Cerebellar cortex (tissue), 1 donor: ENCODE measurements at regions not wholly inside any gene's neighbourhood (a gene's known extent, or its start where the extent isn't known, plus 50 kb on each side); places are given as distances from the start of the nearest gene placed in this dataset.

Experiments
- DNase-seq: peaks from one replicate; pipeline ENCODE4 v3.0.0-alpha.2; 2015; ENCODE audit warnings: low spot score

DNA sequence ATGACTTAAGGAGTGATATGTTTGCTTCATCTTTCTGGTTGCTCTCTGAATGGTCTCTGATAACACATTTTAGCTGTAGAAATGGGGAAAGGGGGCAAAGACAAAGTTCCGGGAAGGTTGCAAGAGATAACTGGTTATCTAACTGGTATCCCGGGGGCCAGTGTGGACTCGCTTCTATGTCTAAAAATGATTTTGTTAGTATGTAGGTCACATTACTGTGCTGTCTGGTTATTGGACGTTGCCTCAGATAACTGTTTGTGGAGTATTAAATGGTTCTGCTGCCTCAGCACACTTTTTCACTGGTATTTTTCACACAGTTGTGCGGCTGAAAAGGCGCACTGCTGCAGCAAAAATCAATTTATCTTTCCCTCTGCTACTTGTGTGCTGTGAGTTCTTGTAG, 63.0 kb upstream of the ZNF536 start:
- peak; percentile 42 for DNase-seq

DNA sequence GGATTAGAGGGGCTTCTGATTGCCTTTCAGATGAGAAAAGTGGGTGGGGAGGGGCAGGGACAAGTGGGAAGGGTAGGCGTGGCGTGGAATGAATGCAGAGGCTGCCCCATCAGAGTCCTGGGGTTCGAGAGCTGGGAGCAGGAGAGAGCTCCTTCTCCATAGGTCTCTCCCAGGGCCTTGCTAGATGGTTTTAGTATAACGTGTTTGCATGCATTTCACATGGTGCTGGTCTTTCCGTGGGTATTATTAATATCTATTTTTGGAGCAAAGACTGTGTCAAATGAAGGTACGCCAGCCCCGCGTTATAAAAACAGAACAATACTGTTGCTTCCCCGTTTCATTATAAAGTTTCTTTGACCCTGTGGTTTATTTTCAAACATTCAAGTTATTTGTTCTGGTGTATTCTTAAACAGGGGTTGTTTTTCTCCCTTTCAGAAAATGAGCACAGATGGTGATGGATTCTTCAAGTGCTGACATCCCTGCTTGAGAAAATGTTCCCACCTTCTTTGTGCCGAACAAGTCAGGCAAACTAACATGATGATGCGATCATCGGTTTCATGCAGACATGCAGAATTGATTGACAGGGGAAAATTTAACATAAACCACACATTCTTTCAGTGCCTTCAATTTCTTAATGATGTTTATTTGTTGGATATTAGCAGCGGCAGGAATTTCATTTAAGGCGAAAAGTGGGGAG, 62.1 kb upstream of the ZNF536 start:
- DNase-seq: peak; percentile 61

DNA sequence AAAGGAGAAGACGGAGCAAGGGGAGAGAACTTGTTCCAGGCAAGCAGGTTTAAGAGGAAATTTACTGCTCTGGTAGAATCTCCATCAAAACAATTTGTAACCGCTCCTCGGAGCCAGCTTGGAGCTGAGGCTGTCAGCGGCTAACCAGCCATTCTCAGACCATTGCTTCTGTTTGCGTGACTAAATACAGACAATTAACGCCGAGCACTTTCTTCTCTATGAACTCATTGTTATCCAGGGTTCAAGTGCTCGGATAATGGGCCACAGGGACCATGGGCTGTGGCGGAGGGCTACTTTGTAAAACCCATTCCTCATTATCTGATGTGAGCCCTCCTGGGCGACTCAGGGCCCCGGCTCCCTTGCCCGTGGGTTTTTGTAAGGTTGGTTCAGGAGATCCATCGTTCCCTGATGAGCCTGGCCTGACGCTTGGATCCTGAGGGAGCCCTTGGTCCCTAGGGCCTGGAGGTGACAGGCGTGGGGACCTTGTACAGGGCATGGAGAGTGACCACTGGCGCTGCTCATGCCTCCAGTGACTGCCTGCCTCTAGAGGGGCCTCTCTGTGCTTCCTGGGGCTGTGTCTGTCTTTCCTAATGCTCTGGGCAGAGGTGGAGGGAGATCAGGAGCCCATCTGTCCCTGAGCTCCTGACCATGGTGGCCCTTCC, 61.5 kb upstream of the ZNF536 start:
- peak; percentile 50 for DNase-seq

DNA sequence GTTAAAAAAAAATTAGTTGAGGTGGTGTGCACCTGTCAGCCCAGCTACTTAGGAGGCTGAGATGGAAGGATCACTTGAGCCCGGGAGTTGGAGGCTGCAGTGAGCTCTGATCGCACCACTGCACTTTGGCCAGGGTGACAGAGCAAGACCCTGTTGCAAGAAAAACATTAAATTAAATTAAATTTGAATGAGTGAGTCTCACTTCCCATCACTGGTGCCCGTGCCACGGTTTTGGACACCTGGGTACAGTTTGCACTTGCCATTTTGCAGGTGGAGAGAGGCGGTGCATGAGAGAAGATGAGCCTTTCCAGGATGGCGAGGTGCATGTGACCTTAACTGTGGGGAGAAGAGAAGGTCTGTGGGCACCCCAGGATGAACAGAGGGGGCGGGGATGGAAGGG, 60.3 kb upstream of the ZNF536 start:
- DNase-seq: no peak

DNA sequence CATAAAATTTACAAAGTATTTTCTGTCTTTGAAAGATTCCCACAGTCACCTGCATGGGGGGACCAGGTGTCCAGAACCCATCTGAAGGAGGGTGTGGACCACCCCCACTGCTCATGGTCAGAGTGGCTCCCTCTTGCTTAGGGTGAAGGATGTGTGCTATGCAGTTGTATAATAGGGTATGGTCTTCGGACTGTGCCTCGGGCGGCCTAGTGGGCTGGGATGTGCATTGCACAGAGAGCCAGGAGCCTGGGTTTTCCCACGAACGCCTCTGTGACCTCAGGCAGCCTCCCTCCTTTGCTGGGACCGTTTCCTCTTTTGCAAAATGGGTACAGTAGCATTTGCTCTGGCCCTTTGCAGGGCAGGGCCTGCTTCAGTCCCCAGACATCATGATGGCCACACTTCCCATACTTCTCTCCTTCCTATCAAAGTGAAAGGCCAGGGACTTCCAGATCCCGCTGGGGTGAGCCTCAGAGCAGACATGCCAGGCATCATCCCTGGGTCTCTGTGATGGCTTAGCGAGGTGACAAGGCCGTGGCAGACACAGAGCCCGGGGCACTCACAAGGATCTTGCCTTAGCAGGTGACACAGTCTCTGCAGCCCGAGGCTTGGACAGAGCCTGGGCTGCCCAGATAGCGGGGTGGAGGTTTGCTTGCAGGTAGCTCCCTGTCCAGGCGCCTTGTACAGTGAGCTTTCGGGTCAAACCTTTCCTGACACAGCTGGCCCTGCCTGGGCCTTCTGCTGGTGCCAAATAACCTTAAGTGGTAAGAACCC, 59.4 kb upstream of the ZNF536 start:
- no peak for DNase-seq

DNA sequence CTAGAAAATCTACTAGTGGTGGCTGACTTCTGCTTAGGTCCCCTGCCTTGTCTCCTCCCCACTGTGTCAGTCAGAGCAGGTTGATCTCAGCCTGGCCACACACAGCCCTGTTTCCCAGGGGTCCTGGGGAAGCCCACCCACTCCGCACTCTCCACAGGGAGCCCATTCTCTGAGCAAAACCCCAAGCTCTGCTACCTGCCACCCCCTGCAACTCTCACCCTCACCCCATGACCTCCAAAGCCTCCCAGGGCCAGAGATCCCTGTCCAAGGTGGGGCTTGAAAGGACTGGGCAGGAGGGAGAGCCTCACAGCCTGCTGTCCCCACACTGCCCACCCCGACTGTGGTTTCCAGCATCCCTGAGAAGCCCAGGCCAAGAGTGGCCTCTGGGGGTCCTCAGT, 58.8 kb upstream of the ZNF536 start:
- no peak for DNase-seq

DNA sequence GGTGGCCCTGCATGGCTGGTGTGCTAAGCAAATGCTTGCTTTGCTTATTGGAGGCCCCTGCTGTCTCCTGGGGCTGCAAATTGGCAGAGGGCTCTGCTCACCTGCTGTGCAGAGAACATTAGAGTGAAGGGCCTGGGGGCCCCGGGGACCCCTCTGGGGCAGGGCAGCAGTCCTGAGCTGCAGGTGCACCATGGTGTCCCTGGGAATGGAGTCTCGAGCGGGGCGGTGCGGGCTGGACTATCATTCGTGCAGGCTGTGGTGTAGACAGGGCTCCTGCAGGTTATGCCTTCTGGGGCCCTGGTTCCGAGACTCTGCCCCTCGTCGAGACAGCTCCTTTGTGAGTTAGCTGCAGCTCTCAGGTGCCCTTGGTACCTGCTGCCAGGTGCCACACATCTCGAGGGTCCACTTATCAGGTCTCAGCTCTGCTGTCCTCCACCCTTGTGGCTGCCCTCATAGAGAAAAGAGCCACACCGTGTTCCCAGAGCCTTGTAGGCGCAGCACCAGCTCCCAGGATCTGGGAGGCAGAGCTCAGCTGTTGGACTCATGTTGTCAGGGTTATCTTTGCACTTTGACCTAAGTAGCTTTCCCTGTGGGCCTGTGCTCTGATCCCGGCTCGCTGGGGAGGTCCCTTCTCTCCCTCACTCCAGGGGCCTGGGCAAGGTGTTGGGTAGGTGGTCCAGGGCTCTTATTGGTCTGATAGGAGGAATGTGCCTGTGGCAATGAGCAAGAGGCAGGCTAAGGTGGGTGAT, 58.0 kb upstream of the ZNF536 start:
- DNase-seq: no peak

DNA sequence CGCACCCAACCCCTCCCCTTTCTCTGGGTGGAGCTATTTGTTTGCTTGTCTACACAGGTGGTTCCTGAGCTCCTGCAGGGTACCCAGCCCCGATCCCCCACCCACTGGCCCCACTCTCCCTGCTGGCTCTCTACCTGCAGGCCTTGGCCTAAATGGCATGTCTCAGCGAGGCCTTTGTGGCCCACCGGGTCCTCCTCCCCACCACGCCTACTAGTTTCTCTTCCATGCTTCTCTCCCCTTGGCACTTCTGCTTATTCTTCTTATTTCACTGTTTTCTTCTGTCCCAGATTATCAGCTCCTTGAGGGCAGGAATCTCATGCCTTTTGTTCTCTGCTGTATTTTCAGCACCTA, 57.4 kb upstream of the ZNF536 start:
- no peak for DNase-seq

DNA sequence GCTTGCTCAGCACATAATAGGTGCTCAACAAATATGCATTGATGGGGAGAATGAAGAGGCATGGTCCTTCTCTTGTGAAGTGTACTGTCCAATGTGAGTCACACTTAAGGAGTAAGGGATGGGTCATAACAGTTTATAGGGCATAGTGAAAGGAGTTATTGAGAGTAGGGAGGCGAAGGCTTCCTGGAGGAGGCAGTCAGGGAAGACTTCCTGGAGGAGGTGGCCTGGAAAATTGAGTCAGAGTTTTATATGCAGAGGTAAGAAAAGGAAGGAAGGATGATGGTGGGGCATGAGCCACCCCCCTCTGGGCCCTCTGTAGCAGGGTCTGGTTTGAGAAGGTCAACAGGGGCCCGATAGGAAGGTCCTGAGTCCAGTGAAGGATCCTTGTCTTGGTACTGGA, 57.0 kb upstream of the ZNF536 start:
- DNase-seq: no peak

DNA sequence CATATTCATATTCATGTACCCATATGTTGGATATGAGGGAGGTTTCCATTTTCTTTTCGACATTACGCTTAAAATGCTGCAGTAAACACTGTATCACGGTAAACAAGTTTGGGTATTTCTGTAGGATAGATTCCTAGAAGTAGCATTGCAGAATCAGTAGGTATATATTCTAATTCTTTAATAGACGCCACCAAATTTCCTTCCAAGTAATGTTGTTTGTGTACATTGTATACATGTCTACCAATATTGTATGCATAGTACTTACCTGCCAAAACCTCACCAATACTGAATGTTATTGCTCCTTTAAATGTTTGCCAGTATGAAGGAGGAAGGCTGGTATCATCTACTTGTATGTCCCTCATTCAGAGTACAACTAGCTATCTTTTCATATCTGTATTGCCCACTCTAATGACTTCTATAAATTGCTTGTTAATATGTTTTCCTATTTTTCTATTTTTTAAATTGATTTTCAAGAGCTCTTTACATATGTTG, 56.1 kb upstream of the ZNF536 start:
- no peak for DNase-seq

DNA sequence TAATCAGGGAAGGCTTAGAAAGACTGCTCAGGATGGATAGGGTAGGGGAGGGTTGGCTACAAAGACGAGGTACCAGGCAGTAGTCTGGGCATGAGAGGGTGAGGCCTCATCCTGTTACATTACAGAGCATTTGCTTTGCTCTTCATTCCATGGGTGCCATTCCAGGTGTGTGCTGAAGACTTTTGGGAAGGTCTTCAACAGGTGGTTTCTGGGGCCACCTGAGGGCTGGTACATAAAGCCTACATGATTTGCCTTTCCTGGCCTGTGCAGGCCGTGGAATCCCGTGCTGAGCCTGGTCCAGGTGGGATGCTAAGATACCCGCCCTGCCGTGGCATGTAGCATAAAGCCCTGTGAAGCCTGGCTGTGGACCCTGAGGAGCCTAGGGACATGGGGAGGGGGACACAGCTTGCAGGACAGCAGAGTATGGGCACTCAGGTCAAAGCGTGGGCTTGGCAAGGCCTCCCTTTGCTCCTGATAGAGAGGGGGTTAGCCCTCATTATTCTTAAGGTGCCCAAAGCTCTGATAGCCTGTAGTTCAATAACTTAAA, 55.6 kb upstream of the ZNF536 start:
- no peak for DNase-seq

DNA sequence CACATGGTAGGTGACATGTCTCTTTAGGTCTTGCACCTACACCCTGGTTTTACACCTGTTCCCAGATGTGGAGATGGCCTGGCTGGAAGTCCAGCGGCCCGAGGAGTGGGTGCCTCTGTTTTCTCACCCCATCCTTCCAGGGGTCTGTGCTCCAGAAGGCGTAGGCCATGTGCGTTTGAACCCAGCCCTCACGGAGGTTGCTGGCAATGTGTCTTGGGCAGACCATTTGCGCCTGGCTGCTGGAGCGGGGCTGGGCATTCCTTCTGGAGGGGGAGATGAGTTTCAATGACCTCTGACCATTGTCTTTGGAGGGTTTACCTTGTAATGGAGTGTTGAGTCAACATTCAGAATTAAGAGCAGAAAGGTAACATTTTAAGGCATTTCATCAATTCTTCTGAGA, 54.8 kb upstream of the ZNF536 start:
- no peak for DNase-seq

DNA sequence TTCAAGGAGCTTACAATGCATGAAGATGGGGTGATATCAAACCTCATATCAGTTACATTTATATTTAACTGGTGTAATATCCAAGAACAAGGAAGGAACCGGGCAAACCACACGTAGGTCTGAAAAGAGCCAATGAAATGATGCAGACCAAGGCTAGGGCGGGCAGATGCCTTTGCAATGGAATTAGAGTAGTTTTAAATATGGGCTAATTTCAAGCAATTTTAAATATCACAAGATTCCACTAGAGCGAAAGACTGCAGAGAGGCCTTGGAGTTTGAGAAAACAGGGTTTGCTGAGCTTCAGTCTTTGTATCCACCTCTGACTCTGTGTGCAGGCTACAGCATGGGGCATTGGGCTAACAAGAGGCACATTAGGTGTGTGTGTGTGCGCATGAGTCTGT, 53.9 kb upstream of the ZNF536 start:
- no peak for DNase-seq

DNA sequence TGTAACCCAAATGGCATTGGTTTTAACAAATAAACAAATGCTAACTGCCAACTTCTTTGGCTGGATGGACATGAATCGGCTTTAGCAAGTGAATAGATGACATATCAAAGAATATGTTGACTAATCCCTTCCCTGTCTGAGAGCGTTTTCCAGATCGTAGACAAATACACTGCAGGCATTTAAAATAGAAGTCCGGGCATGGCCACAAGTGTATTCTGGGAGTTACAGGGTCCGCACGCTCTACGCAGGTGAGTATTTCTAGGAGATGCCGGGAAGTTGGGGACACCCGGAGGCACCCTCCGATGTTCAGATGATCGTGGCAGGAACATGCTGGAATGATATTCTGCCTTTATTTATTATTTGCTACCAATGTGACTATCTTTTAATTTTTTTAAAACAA, 53.2 kb upstream of the ZNF536 start:
- no peak for DNase-seq

DNA sequence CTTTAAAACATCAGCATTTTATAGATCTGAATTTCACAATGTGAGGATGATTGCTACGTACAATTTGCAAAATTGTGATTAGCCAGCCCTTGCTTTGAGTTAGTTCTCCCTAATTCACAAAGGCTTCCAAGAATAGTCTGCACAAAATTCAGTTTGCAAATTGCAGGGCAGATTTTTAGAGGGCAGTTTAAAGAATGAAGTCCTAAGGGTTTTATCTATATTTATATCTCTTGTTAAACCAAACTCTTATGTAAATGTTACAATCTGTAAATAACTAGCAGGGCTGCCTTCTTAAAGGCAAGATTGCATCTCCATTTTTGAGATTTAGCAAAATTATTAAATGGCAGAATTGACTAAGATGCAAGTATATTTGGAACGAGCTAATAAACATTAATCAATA, 52.8 kb upstream of the ZNF536 start:
- no peak for DNase-seq

DNA sequence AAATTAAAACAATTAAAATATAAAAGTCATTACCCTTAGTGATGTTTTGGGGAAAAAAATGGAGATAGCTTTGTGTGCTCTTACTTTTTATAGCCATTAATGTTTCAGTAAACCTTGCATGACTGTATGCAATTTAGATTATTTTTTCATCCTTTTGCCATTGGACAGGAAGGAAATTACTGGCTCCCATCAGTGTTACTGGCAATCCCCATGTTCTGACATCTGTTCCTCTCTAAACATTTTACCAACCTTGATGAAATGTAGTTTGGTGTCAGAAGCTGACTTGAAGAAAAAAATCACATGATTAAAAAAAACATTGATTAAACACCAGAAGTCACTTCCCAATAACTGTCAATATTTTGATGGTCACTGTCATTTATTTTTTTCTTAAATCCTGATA, 52.3 kb upstream of the ZNF536 start:
- peak; percentile 70 for DNase-seq

DNA sequence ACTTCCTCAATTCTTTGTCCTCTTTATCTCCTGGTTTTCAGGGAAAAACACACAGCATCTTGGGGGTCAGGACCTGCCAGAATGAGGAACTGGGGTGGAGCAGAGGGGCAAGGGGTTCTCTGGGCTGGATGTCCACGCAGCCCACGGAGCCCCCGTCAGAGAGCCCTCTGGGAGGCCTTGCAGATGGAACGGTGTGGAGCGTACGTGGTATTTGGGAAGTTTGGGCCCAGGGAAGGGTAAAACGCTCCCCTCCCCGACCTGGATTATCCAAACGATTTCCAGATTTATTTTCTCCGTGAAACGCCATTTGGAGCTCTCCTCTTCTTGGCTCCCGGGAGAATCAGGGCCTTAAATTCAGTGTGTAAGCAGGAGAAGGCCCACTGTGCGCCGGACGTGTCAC, 51.7 kb upstream of the ZNF536 start:
- DNase-seq: no peak

DNA sequence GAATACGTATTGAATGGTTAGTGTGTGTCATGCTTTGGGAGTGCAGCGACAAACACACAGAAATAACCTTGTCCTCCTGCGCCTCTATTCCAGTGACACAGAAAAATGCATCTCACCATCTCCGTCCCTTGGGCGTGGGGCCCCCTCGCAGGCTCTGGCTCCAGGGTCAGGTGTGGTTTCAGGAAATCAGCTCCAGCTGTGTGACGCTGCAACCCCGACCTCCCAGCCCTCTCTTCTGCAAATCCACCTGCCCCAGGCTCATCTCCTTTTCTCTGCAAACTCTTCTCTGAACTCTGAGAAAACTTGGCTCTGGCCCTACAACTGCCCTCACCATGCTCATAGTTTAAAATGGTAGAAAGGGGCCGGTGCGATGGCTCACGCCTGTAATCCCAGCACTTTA, 51.3 kb upstream of the ZNF536 start:
- DNase-seq: no peak
